ENCODE measurements at regions not wholly inside any gene's neighbourhood (a gene's known extent, or its start where the extent isn't known, plus 50 kb on each side); places are given as distances from the start of the nearest gene placed in this dataset.

- TF ChIP-seq EP300 (IDR thresholded peaks at IDR 0.05) = no peak
- TF ChIP-seq, protein P1, sequence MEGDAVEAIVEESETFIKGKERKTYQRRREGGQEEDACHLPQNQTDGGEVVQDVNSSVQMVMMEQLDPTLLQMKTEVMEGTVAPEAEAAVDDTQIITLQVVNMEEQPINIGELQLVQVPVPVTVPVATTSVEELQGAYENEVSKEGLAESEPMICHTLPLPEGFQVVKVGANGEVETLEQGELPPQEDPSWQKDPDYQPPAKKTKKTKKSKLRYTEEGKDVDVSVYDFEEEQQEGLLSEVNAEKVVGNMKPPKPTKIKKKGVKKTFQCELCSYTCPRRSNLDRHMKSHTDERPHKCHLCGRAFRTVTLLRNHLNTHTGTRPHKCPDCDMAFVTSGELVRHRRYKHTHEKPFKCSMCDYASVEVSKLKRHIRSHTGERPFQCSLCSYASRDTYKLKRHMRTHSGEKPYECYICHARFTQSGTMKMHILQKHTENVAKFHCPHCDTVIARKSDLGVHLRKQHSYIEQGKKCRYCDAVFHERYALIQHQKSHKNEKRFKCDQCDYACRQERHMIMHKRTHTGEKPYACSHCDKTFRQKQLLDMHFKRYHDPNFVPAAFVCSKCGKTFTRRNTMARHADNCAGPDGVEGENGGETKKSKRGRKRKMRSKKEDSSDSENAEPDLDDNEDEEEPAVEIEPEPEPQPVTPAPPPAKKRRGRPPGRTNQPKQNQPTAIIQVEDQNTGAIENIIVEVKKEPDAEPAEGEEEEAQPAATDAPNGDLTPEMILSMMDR (IDR thresholded peaks at IDR 0.05) = no peak
Observed at GRCh38 chr13:50195045-50195444, 179.8 kb downstream of the KCNRG start.

Measured in ovary (tissue), 3 donors.